Esophagus muscularis mucosa (tissue), 3 donors: ENCODE measurements at regions not wholly inside any gene's neighbourhood (a gene's known extent, or its start where the extent isn't known, plus 50 kb on each side); places are given as distances from the start of the nearest gene placed in this dataset.

Experiments used
- POLR2A ChIP-seq: fragments of 450-650 bp; IDR thresholded peaks from one replicate; pipeline ENCODE4 v1.6.1; 2017; ENCODE audit warnings: antibody characterized with exemption, moderate library complexity, mild to moderate bottlenecking, low read depth
- POLR2AphosphoS5 ChIP-seq, 2 donors: sonication (generic); formaldehyde crosslinking; IDR thresholded peaks; one replicate each; pipeline ENCODE4 v1.6.1; 2017; ENCODE audit warnings: antibody characterized with exemption in 2 of 2
- TF ChIP-seq, protein P1 (sequence below), 3 experiments: fragments of 200-600 bp in 2 of 3; fragments of 450-650 bp in 1 of 3; sonication (generic) in 2 of 3; IDR thresholded peaks; one replicate each; pipeline ENCODE4 v1.5.1; 2017 to 2019; ENCODE audit warnings: antibody characterized with exemption in 3 of 3, mild to moderate bottlenecking in 2 of 3, moderate library complexity in 1 of 3

DNA sequence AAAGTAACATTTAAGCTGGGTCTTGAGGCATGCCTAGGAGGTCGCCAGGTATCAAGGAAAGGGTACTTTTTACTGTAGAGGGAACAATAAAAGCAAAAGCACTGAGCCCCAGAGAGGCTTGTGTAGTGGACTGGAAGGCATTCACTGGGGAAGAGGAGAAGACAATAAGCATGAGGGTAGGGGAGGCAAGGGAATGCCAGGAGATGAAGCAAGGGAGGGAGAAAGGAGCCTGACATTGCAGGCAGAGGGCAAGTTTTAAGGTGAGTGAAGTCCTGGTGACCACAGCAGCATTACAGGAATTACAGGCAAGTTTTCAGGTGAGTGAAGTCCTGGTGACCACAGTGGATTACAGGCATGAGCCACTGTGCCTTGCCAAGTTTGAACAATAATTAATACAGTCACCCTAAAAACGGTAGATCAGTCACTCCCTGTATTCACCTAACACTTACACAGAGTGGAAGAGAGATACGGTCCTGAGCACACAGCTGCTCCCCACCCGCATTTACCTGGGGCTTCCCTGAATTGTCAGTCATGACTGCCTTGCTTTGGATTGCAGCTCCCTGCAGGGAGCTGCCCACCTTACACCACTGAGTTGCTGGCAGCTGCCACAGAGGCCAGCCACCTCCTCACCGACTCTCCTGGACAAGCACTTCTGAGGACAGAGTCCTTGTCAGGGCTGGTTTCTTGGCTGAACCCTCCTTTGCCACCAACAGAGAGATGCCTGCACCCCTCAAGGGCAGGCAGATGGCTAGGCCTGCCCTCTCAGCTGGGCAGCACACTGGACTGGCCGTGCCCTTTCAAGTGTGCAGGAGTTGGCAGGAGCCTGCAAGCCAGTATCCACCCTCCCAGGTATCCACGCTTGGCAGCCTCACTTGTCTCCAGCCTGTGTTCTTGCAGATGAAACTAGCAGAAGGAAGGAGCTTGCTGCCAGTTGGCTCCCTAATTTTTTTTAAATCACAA, 59.0 kb upstream of the KCNK12 start:
- TF ChIP-seq, protein P1, sequence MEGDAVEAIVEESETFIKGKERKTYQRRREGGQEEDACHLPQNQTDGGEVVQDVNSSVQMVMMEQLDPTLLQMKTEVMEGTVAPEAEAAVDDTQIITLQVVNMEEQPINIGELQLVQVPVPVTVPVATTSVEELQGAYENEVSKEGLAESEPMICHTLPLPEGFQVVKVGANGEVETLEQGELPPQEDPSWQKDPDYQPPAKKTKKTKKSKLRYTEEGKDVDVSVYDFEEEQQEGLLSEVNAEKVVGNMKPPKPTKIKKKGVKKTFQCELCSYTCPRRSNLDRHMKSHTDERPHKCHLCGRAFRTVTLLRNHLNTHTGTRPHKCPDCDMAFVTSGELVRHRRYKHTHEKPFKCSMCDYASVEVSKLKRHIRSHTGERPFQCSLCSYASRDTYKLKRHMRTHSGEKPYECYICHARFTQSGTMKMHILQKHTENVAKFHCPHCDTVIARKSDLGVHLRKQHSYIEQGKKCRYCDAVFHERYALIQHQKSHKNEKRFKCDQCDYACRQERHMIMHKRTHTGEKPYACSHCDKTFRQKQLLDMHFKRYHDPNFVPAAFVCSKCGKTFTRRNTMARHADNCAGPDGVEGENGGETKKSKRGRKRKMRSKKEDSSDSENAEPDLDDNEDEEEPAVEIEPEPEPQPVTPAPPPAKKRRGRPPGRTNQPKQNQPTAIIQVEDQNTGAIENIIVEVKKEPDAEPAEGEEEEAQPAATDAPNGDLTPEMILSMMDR (IDR thresholded peaks at IDR 0.05), result no peak
- no peak for TF ChIP-seq POLR2A
- TF ChIP-seq POLR2AphosphoS5 (IDR thresholded peaks at IDR 0.05), result no peak
